Colon (tissue), 2 donors: ENCODE measurements at regions not wholly inside any gene's neighbourhood (a gene's known extent, or its start where the extent isn't known, plus 50 kb on each side); places are given as distances from the start of the nearest gene placed in this dataset.
"Not testable (repeated sequence)": the region's sequence is repeated elsewhere in the genome, so short reads cannot be mapped to it uniquely, and the experiment has no call there.

Source experiments
- FAIRE-seq: peaks from 2 replicates; lab custom pipeline; 2012; peaks lifted over from hg19 to GRCh38; lab: Jason Lieb, UNC
- donor health status: control.
- donor health status: control.

DNA sequence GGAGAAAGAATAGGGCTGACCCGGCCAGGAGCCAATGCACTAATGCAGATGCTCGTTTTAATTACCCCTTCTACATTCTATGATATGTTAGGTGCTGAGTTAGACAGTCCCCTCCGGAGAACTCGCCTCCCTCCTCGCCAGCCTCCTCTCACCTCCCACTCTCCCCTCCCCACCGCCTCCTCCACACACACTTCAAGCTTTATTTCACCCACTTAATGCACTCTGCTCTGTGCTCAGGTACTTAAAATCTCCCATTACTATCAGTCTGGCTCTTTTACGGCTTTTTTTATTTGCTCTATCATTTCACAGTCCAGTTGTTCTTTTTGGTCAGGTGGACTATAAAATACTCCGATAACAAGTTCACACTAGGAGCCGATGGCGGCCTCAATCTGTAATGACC lies 231.6 kb downstream of the TEX36 start:
- no peak for FAIRE-seq

- FAIRE-seq, result no peak
These were observed 232.7 kb downstream of the TEX36 start for GRCh38 chr10:125450218-125450617.

DNA sequence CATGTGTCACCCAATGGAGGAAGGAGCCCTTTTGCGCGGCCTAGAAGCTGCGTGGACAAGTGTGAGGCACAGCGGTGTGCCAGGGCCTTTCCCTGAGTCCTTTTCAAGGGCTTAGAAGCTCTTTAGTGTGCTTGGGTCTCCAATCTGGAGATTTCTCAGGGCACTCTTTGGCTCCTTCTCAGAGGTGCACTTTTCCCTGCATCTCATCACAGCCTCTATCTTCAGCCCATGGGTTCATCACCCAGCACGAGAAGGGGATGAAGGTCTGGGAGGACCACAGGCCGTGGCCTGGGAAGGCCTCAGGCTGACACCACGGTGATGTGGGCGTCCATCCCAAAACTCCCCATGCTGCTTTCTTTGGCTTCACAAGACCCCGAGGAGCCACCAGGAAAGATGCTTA lies 233.4 kb downstream of the TEX36 start:
- no peak for FAIRE-seq

- FAIRE-seq, result no peak
These were observed 234.4 kb downstream of the TEX36 start for GRCh38 chr10:125448596-125448995.

DNA sequence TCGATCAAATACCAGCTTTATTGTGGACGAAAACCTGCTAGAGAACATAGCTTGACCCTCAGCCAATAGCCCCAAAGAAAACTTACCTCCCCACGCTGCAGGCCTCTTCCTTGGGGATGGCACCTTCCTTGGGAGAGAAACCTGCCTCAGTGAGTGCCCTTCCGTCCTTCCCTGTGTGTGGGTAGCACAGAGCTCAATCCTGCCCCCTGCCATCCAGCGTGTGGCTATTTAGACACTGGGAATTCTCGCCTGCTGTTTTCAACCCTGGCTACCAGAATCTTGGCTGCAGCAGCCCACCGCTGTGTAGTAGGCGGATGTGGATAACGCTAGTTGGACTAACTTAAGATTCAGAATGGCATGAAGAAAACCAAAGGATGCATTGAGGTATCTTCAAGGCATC lies 238.2 kb downstream of the TEX36 start:
- FAIRE-seq, result no peak

DNA sequence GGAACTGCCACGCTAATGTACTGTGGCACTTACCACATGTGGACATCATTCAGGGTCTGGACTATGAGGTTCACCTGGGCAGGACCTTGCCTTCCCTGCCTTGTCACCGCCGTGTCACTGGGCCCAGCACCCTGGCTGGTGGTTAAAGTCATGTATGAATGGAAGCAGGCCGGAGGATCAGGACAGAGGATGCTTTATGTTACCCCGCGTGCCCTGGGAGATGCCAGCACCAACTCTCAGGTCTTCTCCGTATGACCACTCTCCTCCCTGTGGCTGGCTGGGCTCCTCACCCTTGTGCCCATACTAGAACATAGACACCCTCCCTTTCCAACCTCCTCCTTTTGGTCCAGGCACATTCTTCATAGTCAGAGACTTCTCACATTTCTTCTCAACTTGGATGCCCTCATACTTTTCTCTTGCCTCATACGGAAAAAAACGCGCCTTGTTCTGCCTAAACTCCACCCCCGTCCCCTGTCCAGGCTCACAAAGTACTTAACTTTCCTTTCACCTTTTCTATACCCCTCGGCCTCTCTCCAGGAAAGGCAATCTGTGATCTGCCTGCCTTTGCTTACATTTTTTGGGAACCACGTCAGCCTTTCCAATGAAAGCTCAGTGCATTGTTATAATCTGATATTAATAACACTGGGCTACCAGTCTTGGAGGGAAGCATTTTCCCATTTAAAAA lies 240.0 kb downstream of the TEX36 start:
- FAIRE-seq, result no peak

- no peak for FAIRE-seq
These were observed 241.8 kb downstream of the TEX36 start for GRCh38 chr10:125441151-125441550.

- FAIRE-seq, result no peak
These were observed 251.8 kb downstream of the TEX36 start for GRCh38 chr10:125431149-125431548.

GRCh38 chr10:125428054-125428453 lies 254.9 kb downstream of the TEX36 start:
- FAIRE-seq, result no peak

DNA sequence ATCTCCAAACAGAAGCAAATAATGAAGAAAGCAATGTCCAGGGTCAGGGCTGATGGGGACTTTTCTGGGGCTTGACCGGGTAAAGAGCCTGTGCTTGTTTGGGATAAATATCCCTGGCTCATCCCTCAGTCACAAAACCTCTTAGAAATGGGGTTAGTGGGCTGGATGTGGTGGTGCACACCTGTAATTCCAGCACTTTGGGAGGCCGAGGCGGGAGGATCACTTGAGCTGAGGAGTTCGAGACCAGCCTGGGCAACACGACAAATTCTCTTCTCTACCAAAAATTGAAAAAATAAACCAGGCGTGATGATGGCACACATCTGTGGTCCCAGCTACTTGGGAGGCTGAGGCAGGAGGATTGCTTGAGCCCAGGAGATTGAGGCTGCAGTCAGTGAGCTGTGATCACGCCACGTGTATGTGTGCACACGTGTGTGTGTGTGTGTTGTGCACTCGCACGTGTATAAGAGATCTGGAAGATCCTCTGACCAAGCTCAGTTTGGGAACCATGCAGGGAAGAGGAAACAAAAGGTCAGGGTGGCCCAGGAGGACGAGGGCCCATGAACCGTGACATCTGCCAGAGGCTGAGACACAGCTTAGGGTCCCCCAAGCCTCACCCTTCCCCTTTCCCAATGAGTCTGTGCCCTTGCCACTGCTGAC lies 258.6 kb downstream of the TEX36 start:
- no peak for FAIRE-seq

GRCh38 chr10:125423569-125423968 lies 259.4 kb downstream of the TEX36 start:
- FAIRE-seq, result no peak

DNA sequence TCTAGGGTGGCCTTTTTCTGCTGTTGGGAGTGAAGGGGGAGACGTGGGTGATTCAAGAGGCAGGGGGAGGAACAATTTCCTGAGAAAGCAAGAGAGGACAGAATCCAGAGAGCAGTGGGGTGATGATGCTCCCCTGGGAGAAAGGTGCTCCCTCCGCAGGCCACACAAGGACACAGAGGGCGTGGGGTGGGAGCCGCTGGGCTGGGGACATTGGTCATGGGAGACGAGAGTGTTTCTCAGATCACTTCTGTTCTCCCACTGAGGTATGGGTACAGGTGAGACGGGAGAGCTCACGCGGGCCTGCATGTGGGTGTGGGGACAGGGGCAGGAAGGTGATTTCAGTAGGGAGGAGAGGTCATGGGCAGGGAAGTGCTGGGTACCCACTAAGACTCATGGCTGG lies 259.5 kb upstream of the CTBP2 start:
- no peak for FAIRE-seq

DNA sequence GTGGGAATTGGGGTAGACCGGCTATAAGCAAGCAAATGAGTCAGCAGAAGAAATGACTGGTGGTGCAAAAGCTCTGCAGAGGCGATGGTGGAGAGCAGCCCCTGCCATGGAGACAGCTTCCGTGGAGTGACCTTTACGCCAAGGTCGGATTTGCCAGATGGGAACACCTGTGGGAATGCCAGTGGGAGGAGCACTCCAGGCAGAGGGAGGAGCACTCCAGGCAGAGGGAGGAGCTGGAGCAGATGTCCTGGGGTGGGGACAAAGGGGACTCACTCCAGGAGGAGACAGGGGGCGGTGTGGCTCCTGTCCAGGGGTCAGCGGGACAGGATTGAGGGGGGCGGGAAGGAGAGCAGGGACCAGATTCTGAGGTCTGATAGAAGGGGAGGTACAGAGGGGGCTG lies 258.8 kb upstream of the CTBP2 start:
- no peak for FAIRE-seq

GRCh38 chr10:125417605-125418004 lies 257.2 kb upstream of the CTBP2 start:
- no peak for FAIRE-seq

GRCh38 chr10:125415964-125416363 lies 255.6 kb upstream of the CTBP2 start:
- no peak for FAIRE-seq

DNA sequence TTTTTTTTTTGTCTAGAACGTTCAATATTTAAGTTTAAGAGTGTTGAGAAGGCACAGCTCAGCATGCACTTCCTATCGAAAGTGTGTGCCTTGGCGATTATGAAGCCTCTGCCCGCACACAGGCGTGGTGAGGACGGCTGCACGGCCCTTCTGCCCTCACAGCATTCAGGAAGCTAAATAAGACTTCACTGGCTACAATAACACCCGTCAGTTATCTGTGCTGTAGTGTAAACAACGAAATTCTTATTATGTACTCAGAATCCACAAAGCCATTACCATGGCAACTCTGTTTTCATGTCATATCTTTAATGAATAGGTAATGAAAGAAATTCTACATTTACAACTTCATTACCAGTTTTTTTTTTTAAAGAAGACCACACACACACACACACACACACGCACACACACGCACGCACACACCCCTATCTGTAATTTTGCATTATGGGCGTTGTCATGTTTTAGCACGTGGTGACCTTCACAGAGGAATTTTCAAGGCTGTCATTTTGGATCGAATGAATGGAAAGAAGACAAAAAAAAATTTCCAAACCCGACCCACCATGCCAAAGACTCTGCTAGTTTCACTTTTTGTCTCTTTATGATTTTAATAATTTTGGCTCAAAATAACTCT lies 254.8 kb upstream of the CTBP2 start:
- no peak for FAIRE-seq

DNA sequence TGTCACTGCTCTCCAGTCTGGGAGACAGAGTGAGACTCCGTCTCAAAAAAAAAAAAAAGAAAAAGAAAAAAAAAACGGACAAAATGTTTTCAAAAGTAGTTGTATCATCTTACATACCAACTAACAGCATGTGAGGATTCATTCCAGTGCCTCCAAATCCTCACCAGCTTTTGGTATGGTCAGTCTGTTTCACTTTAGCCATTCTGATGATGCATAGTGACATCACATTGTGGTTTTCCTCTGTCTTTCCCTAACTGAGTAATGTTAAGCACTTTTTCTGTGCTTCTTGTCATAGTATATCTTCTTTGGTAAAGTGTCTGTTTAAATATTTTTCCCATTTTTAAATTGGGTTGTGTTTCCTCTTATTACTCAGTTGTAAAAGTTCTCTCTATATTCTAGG lies 251.4 kb upstream of the CTBP2 start:
- no peak for FAIRE-seq

DNA sequence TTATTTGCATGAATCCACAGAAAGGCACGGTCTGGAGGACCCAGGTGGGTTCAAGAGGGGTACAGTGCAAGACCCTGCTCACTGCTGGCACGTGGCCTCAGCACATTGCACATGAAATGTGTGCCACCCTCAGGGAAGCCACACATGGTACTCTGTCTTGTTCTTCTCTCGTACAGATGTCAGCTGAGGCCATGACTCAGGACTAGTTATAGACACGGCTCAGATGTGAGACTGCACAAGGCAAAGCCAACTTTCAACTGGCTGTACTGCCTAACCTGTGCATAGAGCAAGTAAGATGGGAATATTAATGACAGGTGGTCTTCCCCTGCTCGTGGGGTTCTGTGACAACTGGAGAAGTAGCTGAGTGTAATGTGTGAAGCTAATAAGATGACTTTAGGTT lies 249.4 kb upstream of the CTBP2 start:
- no peak for FAIRE-seq

DNA sequence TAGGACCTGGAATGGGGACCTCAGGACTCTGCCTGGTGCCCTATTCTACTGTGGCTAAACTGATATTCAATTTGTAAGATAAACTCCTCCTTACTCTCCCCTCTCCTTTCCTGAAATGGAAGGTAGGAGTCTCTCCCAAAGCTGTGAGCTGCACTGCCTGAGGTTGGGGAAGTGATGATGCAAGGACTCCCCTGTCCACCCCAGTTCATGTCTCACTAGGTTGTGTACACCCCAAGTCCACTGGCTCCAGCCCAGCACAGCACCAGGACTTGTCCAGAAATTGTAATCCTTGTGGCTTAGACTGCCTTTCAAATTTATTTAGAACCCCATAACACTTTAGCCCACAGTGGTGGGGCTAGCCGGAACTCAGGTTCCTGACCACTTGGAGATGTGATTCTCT lies 247.2 kb upstream of the CTBP2 start:
- FAIRE-seq, result no peak

- FAIRE-seq, result no peak
These were observed 246.7 kb upstream of the CTBP2 start for GRCh38 chr10:125407000-125407502.

DNA sequence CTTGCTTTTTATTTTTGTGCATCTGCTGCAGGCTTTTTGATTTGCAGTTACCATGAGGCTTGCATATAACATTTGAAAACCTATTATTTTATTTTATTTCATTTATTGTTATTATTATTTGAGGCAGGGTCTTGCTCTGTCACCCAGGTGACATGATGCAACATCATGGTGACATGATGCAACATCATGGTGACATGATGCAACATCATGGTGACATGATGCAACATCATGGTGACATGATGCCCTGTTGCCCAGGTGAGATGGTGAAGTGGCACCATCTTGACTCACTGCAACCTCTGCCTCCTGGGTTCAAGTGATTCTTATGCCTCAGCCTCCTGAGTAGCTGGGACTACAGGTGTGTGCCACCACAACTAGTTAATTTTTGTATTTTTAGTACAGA lies 244.5 kb upstream of the CTBP2 start:
- FAIRE-seq, result not testable (repeated sequence)

DNA sequence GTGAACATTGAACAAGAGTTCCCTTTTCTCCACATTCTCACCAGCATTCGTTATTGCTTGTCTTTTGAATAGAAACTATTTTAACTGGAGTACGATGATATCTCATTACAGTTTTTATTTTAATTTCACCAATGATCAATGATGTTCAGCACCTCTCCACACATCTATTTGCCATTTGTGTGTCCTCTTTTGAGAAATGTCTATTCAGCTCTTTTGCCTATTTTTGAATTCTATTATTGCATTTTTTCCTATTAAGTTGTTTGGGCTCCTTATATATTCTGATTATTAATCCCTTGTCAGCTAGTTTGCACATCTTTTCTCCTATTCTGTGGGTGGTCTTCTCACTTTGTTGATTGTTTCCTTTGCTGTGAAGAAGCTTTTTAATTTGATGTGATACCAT lies 241.1 kb upstream of the CTBP2 start:
- no peak for FAIRE-seq

DNA sequence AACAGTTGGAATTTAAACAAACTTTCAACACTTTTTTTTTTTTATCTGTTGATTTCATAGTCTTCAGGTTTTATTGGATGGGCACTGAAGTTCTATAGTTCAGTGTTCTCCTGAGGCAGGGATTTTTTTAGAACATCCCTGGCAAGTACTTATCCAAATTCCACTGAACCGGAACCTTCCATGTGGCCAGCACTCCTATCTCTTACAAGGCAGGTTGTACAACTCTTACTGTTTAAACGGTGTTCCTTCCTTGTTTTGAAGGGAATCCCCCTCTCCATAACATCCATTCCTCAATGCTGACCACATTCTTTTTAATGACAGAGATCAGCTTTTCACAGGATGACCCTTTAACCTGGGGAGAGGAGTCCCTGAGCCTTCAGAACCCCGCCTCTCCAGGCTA lies 238.9 kb upstream of the CTBP2 start:
- FAIRE-seq, result no peak

- FAIRE-seq, result no peak
These were observed 237.9 kb upstream of the CTBP2 start for GRCh38 chr10:125398270-125398669.
